HL-60 (cell line): ENCODE measurements at regions not wholly inside any gene's neighbourhood (a gene's known extent, or its start where the extent isn't known, plus 50 kb on each side); places are given as distances from the start of the nearest gene placed in this dataset.

Experiments
- DNase-seq, 2 experiments: peaks; one replicate each; pipeline ENCODE4 v3.0.0-alpha.2; 2010 to 2020; ENCODE audit warnings: low read depth in 1 of 2, low spot score in 1 of 2
- H3K27ac ChIP-seq: fragments of 250-450 bp; sonication (Bioruptor Pico); replicated peaks from 2 replicates; pipeline ENCODE4 v1.5.1; 2020; ENCODE audit warnings: mild to moderate bottlenecking, moderate library complexity
- H3K27me3 ChIP-seq: fragments of 250-450 bp; sonication (Bioruptor Pico); 2 replicates; pipeline ENCODE4 v1.5.1; 2021; ENCODE audit warnings: mild to moderate bottlenecking, moderate library complexity; ENCODE audit not compliant: insufficient read depth, poor library complexity, severe bottlenecking
- H3K4me3 ChIP-seq: replicated peaks from 2 replicates; pipeline ENCODE4 v1.5.1; 2011; ENCODE audit warnings: mild to moderate bottlenecking, control low read depth, low read length; ENCODE audit not compliant: insufficient read depth
- CTCF ChIP-seq: IDR thresholded peaks from one replicate; pipeline ENCODE4 v1.5.1; 2011; ENCODE audit warnings: low read length, control low read depth, inconsistent platforms; ENCODE audit not compliant: insufficient read depth
- GABPA ChIP-seq: IDR thresholded peaks from 2 replicates; pipeline ENCODE4 v1.6.1; 2012; ENCODE audit warnings: low read depth
- POLR2AphosphoS5 ChIP-seq: IDR thresholded peaks from 2 replicates; pipeline ENCODE4 v1.6.1; 2012; ENCODE audit warnings: low read depth
- SPI1 ChIP-seq: IDR thresholded peaks from 2 replicates; pipeline ENCODE4 v1.6.1; 2012; ENCODE audit warnings: low read depth, mild to moderate bottlenecking, borderline replicate concordance
- TF ChIP-seq, protein P1 (sequence below): IDR thresholded peaks from 2 replicates; pipeline ENCODE4 v1.6.1; 2012; ENCODE audit warnings: low read depth; ENCODE audit not compliant: insufficient replicate concordance

- Histone ChIP-seq H3K4me3 (no peak overlapping the region), H3K27me3 (no peaks in the 10 kb centered on the region), H3K27ac (no peak overlapping the region)
- no peak for TF ChIP-seq CTCF
- TF ChIP-seq GABPA = no peak
- TF ChIP-seq SPI1 = no peak
- TF ChIP-seq, protein P1, sequence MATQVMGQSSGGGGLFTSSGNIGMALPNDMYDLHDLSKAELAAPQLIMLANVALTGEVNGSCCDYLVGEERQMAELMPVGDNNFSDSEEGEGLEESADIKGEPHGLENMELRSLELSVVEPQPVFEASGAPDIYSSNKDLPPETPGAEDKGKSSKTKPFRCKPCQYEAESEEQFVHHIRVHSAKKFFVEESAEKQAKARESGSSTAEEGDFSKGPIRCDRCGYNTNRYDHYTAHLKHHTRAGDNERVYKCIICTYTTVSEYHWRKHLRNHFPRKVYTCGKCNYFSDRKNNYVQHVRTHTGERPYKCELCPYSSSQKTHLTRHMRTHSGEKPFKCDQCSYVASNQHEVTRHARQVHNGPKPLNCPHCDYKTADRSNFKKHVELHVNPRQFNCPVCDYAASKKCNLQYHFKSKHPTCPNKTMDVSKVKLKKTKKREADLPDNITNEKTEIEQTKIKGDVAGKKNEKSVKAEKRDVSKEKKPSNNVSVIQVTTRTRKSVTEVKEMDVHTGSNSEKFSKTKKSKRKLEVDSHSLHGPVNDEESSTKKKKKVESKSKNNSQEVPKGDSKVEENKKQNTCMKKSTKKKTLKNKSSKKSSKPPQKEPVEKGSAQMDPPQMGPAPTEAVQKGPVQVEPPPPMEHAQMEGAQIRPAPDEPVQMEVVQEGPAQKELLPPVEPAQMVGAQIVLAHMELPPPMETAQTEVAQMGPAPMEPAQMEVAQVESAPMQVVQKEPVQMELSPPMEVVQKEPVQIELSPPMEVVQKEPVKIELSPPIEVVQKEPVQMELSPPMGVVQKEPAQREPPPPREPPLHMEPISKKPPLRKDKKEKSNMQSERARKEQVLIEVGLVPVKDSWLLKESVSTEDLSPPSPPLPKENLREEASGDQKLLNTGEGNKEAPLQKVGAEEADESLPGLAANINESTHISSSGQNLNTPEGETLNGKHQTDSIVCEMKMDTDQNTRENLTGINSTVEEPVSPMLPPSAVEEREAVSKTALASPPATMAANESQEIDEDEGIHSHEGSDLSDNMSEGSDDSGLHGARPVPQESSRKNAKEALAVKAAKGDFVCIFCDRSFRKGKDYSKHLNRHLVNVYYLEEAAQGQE = no peak
- TF ChIP-seq POLR2AphosphoS5 = no peak
- DNase-seq = no peak
These were observed 220.4 kb downstream of the SDHAF3 start for GRCh38 chr7:97337849-97338248.

- no peak for DNase-seq
These were observed 225.0 kb downstream of the SDHAF3 start for GRCh38 chr7:97342512-97342911.

DNA sequence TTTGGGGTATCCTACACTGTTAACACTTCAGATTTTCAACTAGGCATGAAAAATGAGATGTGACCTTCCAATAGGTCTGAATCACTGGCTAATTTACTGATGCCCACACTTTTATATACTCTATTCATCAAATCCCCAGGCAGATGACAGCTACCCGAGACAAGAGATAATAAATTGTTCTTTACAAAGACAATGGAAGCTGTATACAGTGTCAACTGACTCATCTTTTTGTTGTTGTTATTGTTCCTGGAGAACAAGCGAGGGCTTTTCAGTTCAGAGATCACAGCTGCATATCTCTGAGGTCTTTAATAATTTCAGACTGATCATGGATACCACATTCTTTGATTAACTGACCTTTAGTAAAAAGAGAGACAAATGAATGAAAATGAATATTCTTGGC lies 228.9 kb downstream of the SDHAF3 start:
- H3K4me3 ChIP-seq = no peak overlapping the region
- no peak for DNase-seq
- no peak overlapping the region for H3K27ac ChIP-seq
- TF ChIP-seq, protein P1 = no peak
- no peak for TF ChIP-seq SPI1
- no peak for TF ChIP-seq POLR2AphosphoS5
- TF ChIP-seq GABPA = no peak
- no peak for TF ChIP-seq CTCF
- H3K27me3 ChIP-seq = no peaks in the 10 kb centered on the region

More at GRCh38 chr7:97342512-97342911, 225.0 kb downstream of the SDHAF3 start:
- no peak overlapping the region for H3K4me3 ChIP-seq
- no peaks in the 10 kb centered on the region for H3K27me3 ChIP-seq
- TF ChIP-seq, protein P1 = no peak
- TF ChIP-seq GABPA (no peak), SPI1 (no peak)
- H3K27ac ChIP-seq = no peak overlapping the region

GRCh38 chr7:97351488-97351887 lies 234.0 kb downstream of the SDHAF3 start:
- H3K27ac ChIP-seq = no peak overlapping the region
- no peak overlapping the region for H3K4me3 ChIP-seq
- H3K27me3 ChIP-seq = peaks cover 3% of the 10 kb centered on the region
- TF ChIP-seq CTCF (no peak), GABPA (no peak), SPI1 (no peak), POLR2AphosphoS5 (no peak)
- TF ChIP-seq, protein P1 = no peak
- DNase-seq = no peak
